ENCODE measurements at regions not wholly inside any gene's neighbourhood (a gene's known extent, or its start where the extent isn't known, plus 50 kb on each side); places are given as distances from the start of the nearest gene placed in this dataset.

DNA sequence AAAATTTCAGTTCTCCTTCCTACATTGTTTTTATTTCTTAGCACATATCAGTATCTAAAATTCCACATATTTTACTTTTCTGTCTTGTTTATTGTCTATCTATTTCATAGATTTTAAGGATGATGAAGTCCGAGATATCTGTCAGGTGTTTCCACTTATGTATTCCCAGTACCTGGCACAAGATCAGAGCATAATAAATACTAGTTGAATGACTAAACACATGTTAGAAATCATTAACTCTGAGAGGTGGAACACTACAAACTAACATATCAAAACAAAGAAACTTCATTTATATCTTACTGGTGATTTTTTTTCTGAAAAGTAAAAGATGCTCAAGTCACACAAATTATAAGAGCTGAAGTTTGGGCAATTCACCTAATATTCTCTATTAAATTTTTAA lies 1208.3 kb downstream of the PCDH9 start:
- no peaks in the 10 kb centered on the region for H3K36me3 Mint-ChIP-seq (ENCODE audit: insufficient read depth in 1 of 3, low read depth in 3 of 3)
- H3K27ac ChIP-seq (ENCODE audit: insufficient read length, low read depth, low read length): no peak overlapping the region
- H3K14ac ChIP-seq (ENCODE audit: insufficient read depth, low read length): no peak overlapping the region
- H3K27me3 Mint-ChIP-seq (ENCODE audit: low read depth): no peaks in the 10 kb centered on the region; the same call in 1 of the 2 replicates
- no peak overlapping the region for H2BK5ac ChIP-seq (ENCODE audit: insufficient read length, low read length)
- no peak for TF ChIP-seq CTCF (conservative IDR thresholded peaks at IDR 0.05)
- H2BK120ac ChIP-seq (ENCODE audit: low read depth, low read length, poor library complexity, severe bottlenecking): no peak overlapping the region
- H2BK15ac ChIP-seq (ENCODE audit: low read depth, low read length): no peak overlapping the region
- no peaks in the 10 kb centered on the region for H3K9me3 ChIP-seq (ENCODE audit: control insufficient read depth, low read depth, low read length)
- WGBS (ENCODE audit: extremely low coverage, insufficient read length, low lambda C conversion rate): no CpG with 5 or more reads among the region's 1 CpG
- no peak overlapping the region for H3T11ph ChIP-seq (ENCODE audit: low read length)
- no peak overlapping the region for H2BK12ac ChIP-seq (ENCODE audit: insufficient read length, low read depth, low read length)
- H2AFZ ChIP-seq (ENCODE audit: low read length): no peak overlapping the region
- no peak overlapping the region for H3K4ac ChIP-seq (ENCODE audit: low read depth, low read length)
- H3K9ac ChIP-seq (ENCODE audit: extremely low read depth, insufficient read length, low read length): no peak overlapping the region
- H4K91ac ChIP-seq (ENCODE audit: insufficient read length, low read depth, low read length): no peak overlapping the region
- no peak overlapping the region for H3K4me3 Mint-ChIP-seq
- H3K23ac ChIP-seq (ENCODE audit: insufficient read length, low read depth, low read length): no peak overlapping the region
- H4K20me1 ChIP-seq (ENCODE audit: control insufficient read depth, insufficient read depth, insufficient read length): no peaks in the 10 kb centered on the region
- H3K18ac ChIP-seq (ENCODE audit: insufficient read length, low read depth, low read length): no peak overlapping the region
- no peak overlapping the region for H3K27ac Mint-ChIP-seq
- no peaks in the 10 kb centered on the region for H3K79me2 ChIP-seq (ENCODE audit: insufficient read depth, low read length)
- H4K8ac ChIP-seq (replicated peaks; ENCODE audit: insufficient read length, low read depth, low read length): no peak overlapping the region
- no peak overlapping the region for H4K5ac ChIP-seq (ENCODE audit: insufficient read length, low read depth, low read length)
- H3K4me1 ChIP-seq (ENCODE audit: insufficient read depth, low read length): no peaks in the 10 kb centered on the region
- no peak overlapping the region for H3K56ac ChIP-seq (ENCODE audit: insufficient read length, low read depth, low read length)
- H3K23me2 ChIP-seq (ENCODE audit: insufficient read length, low read depth, low read length, poor library complexity, severe bottlenecking): no peaks in the 10 kb centered on the region
- H2BK20ac ChIP-seq (ENCODE audit: low read depth, low read length, poor library complexity, severe bottlenecking): no peak overlapping the region
- H3K4me2 ChIP-seq (ENCODE audit: insufficient read depth, insufficient read length, low read length): no peak overlapping the region
- H3K27me3 ChIP-seq (ENCODE audit: insufficient read depth, low read length): no peaks in the 10 kb centered on the region
- H2AK5ac ChIP-seq (ENCODE audit: insufficient read length, low read length): no peak overlapping the region
- H3K9me3 Mint-ChIP-seq: no peaks in the 10 kb centered on the region
- no peak for DNase-seq
- no peaks in the 10 kb centered on the region for H3K79me1 ChIP-seq (ENCODE audit: insufficient read depth, low read depth, low read length, poor library complexity, severe bottlenecking)
- no peaks in the 10 kb centered on the region for H3K4me1 Mint-ChIP-seq
